ENCODE measurements at regions not wholly inside any gene's neighbourhood (a gene's known extent, or its start where the extent isn't known, plus 50 kb on each side); places are given as distances from the start of the nearest gene placed in this dataset.
"Not testable (repeated sequence)": the region's sequence is repeated elsewhere in the genome, so short reads cannot be mapped to it uniquely, and the experiment has no call there.

- no peak for DNase-seq
These were observed 67.2 kb upstream of the TGFBR2 start for GRCh38 chr3:30539206-30539605.

- DNase-seq: no peak
These were observed 66.6 kb upstream of the TGFBR2 start for GRCh38 chr3:30539772-30540171.

- DNase-seq: not testable (repeated sequence)
These were observed 65.2 kb upstream of the TGFBR2 start for GRCh38 chr3:30541156-30541555.

GRCh38 chr3:30542897-30543296 is 63.5 kb upstream of the TGFBR2 start:
- no peak for DNase-seq

GRCh38 chr3:30544812-30545211 is 61.6 kb upstream of the TGFBR2 start:
- DNase-seq: no peak

GRCh38 chr3:30546934-30547333 is 59.5 kb upstream of the TGFBR2 start:
- DNase-seq: no peak

- no peak for DNase-seq
These were observed 58.7 kb upstream of the TGFBR2 start for GRCh38 chr3:30547716-30548115.

GRCh38 chr3:30548600-30548999 is 57.8 kb upstream of the TGFBR2 start:
- DNase-seq: no peak

GRCh38 chr3:30549600-30549999 is 56.8 kb upstream of the TGFBR2 start:
- no peak for DNase-seq

GRCh38 chr3:30550246-30550645 is 56.2 kb upstream of the TGFBR2 start:
- DNase-seq: no peak

GRCh38 chr3:30551266-30551665 is 55.1 kb upstream of the TGFBR2 start:
- DNase-seq: no peak

GRCh38 chr3:30551927-30552326 is 54.5 kb upstream of the TGFBR2 start:
- DNase-seq: no peak

- no peak for DNase-seq
These were observed 52.6 kb upstream of the TGFBR2 start for GRCh38 chr3:30553641-30554316.

- no peak for DNase-seq
These were observed 52.1 kb upstream of the TGFBR2 start for GRCh38 chr3:30554317-30554690.

GRCh38 chr3:30555968-30556367 is 50.4 kb upstream of the TGFBR2 start:
- no peak for DNase-seq
